HepG2 (cell line): ENCODE measurements at regions not wholly inside any gene's neighbourhood (a gene's known extent, or its start where the extent isn't known, plus 50 kb on each side); places are given as distances from the start of the nearest gene placed in this dataset.
A peak's percentile ranks its signal among the peaks of the same experiment; 100 is the strongest.

Experiments used
- ATRX ChIP-seq: sonication (generic); formaldehyde crosslinking; IDR thresholded peaks from 2 replicates; pipeline ENCODE4 v1.4.0; 2020; ENCODE audit warnings: missing genetic modification reagents, borderline replicate concordance
- CCAR2 ChIP-seq: fragments of 200-400 bp; formaldehyde crosslinking; optimal IDR thresholded peaks from 2 replicates; pipeline ENCODE3; 2018; ENCODE audit warnings: low read depth, mild to moderate bottlenecking, low read length, moderate library complexity
- CENPT ChIP-seq: sonication (generic); formaldehyde crosslinking; IDR thresholded peaks from 2 replicates; pipeline ENCODE4 v1.8.0; 2022; ENCODE audit warnings: low read depth, mild to moderate bottlenecking, moderate library complexity, missing genetic modification reagents
- CERS6 ChIP-seq: sonication (generic); formaldehyde crosslinking; IDR thresholded peaks from 2 replicates; pipeline ENCODE4 v1.5.0; 2020; ENCODE audit warnings: missing genetic modification reagents
- KDM5B ChIP-seq: sonication (generic); formaldehyde crosslinking; IDR thresholded peaks from 2 replicates; pipeline ENCODE4 v1.4.0; 2020; ENCODE audit warnings: missing genetic modification reagents, mild to moderate bottlenecking, borderline replicate concordance
- MLXIP ChIP-seq: sonication (generic); formaldehyde crosslinking; IDR thresholded peaks from 2 replicates; pipeline ENCODE4 v1.9.0; 2021; ENCODE audit warnings: missing genetic modification reagents, borderline replicate concordance
- NR2F6 ChIP-seq, 2 experiments: IDR thresholded peaks; 2 replicates each; pipeline ENCODE4 v1.6.1; 2016; ENCODE audit warnings: antibody characterized with exemption in 1 of 2, mild to moderate bottlenecking in 1 of 2
- POGZ ChIP-seq: sonication (generic); formaldehyde crosslinking; IDR thresholded peaks from 2 replicates; pipeline ENCODE4 v1.4.0; 2020; ENCODE audit warnings: mild to moderate bottlenecking, missing genetic modification reagents
- PRDM4 ChIP-seq: sonication (generic); formaldehyde crosslinking; IDR thresholded peaks from 2 replicates; pipeline ENCODE4 v1.9.0; 2021; ENCODE audit warnings: missing genetic modification reagents, borderline replicate concordance
- SCMH1 ChIP-seq: sonication (generic); formaldehyde crosslinking; IDR thresholded peaks from 2 replicates; pipeline ENCODE4 v1.9.0; 2021; ENCODE audit warnings: missing genetic modification reagents, mild to moderate bottlenecking, borderline replicate concordance
- TEF ChIP-seq: sonication (generic); formaldehyde crosslinking; IDR thresholded peaks from 2 replicates; pipeline ENCODE4 v1.5.0; 2020; ENCODE audit warnings: missing genetic modification reagents
- TFE3 ChIP-seq: IDR thresholded peaks from 2 replicates; pipeline ENCODE4 v1.6.1; 2016
- ZFP90 ChIP-seq: sonication (generic); formaldehyde crosslinking; IDR thresholded peaks from 2 replicates; pipeline ENCODE4 v1.8.0; 2022; ENCODE audit warnings: missing genetic modification reagents, mild to moderate bottlenecking, inconsistent platforms, borderline replicate concordance
- ZNF124 ChIP-seq: sonication (generic); formaldehyde crosslinking; IDR thresholded peaks from 2 replicates; pipeline ENCODE4 v1.4.0; 2020; ENCODE audit warnings: missing genetic modification reagents
- ZNF138 ChIP-seq: sonication (generic); formaldehyde crosslinking; IDR thresholded peaks from 2 replicates; pipeline ENCODE4 v1.5.0; 2020; ENCODE audit warnings: mild to moderate bottlenecking, low read depth, missing genetic modification reagents
- ZNF30 ChIP-seq: sonication (generic); formaldehyde crosslinking; IDR thresholded peaks from 2 replicates; pipeline ENCODE4 v1.5.0; 2020; ENCODE audit warnings: mild to moderate bottlenecking, missing genetic modification reagents
- ZNF383 ChIP-seq: sonication (generic); formaldehyde crosslinking; IDR thresholded peaks from 2 replicates; pipeline ENCODE4 v1.4.0; 2020; ENCODE audit warnings: missing genetic modification reagents, mild to moderate bottlenecking, borderline replicate concordance
- ZNF430 ChIP-seq: sonication (generic); formaldehyde crosslinking; IDR thresholded peaks from 2 replicates; pipeline ENCODE4 v1.9.0; 2021; ENCODE audit warnings: mild to moderate bottlenecking, missing genetic modification reagents
- ZNF576 ChIP-seq: sonication (generic); formaldehyde crosslinking; IDR thresholded peaks from 2 replicates; pipeline ENCODE4 v1.4.0; 2020; ENCODE audit warnings: mild to moderate bottlenecking, missing genetic modification reagents
- ZNF720 ChIP-seq: sonication (generic); formaldehyde crosslinking; IDR thresholded peaks from 2 replicates; pipeline ENCODE4 v1.4.0; 2020; ENCODE audit warnings: missing genetic modification reagents
- ZNF891 ChIP-seq: sonication (generic); formaldehyde crosslinking; IDR thresholded peaks from 2 replicates; pipeline ENCODE4 v1.5.0; 2020; ENCODE audit warnings: mild to moderate bottlenecking, missing genetic modification reagents

- TF ChIP-seq TEF (CRISPR knock-in tag) = no peak; the same call in 1 of the 2 replicates
- no peak for TF ChIP-seq ZNF891 (CRISPR knock-in tag)
- TF ChIP-seq ZNF720 (CRISPR knock-in tag) = no peak
- TF ChIP-seq ZNF430 (CRISPR knock-in tag) = peak; percentile 89; the same call in 1 of the 2 replicates
- TF ChIP-seq SCMH1 (CRISPR knock-in tag) = no peak
- no peak for TF ChIP-seq MLXIP
- TF ChIP-seq TFE3 = peak; percentile 98
- no peak for TF ChIP-seq KDM5B (CRISPR knock-in tag)
- TF ChIP-seq CENPT (CRISPR knock-in tag) = no peak
- TF ChIP-seq ZFP90 (CRISPR knock-in tag) = no peak
- no peak for TF ChIP-seq ZNF30
- no peak for TF ChIP-seq CCAR2
- TF ChIP-seq ZNF138 (CRISPR knock-in tag) = no peak
- no peak for TF ChIP-seq ZNF383 (CRISPR knock-in tag)
- TF ChIP-seq POGZ (CRISPR knock-in tag) = peak; percentile 98
- no peak for TF ChIP-seq CERS6 (CRISPR knock-in tag)
- peak; percentile 96 for TF ChIP-seq ZNF124 (CRISPR knock-in tag)
- no peak for TF ChIP-seq ATRX (CRISPR knock-in tag)
- TF ChIP-seq NR2F6 (IDR thresholded peaks at IDR 0.05) = peak; percentile 100
- peak; percentile 100 for TF ChIP-seq NR2F6 (CRISPR knock-in tag; IDR thresholded peaks at IDR 0.05)
- TF ChIP-seq ZNF576 (CRISPR knock-in tag) = no peak
- TF ChIP-seq PRDM4 (CRISPR knock-in tag) = peak; percentile 21; the same call in 1 of the 2 replicates
Measured at GRCh38 chr6:137353842-137354397, 134.7 kb upstream of the IFNGR1 start (continued).
